ENCODE measurements at regions not wholly inside any gene's neighbourhood (a gene's known extent, or its start where the extent isn't known, plus 50 kb on each side); places are given as distances from the start of the nearest gene placed in this dataset.
"Not testable (repeated sequence)": the region's sequence is repeated elsewhere in the genome, so short reads cannot be mapped to it uniquely, and the experiment has no call there.

DNA sequence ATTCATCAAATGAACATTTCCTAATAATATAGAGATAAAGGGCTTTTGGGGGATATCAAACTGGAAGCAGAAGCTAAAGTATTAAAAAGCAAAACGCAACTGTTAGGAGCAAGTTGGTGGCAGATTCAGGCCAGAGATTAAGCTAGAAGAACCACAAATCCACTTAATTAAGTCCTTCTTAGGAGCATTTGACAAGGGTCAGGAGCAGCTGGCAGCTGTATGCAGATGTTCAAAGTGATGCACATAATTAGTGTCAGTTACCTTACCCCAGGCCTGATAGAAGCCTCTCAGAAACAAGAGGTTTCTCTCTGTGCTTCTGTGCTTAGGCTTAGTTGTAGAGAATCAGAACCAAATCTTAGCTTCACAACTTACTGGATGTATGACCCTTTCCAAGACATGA, 546.5 kb upstream of the ANO5 start:
- Histone ChIP-seq H3K27me3 (no peaks in the 10 kb centered on the region), H3K9me3 (no peaks in the 10 kb centered on the region), H3K36me3 (replicated peaks in 1 of 2; ENCODE audit: insufficient read depth in 1 of 2, low read depth in 2 of 2) (no peaks in the 10 kb centered on the region), H3K4me1 (no peaks in the 10 kb centered on the region), H3K4me3 (no peak overlapping the region), H3K27ac (no peak overlapping the region)
- TF ChIP-seq, protein P1, sequence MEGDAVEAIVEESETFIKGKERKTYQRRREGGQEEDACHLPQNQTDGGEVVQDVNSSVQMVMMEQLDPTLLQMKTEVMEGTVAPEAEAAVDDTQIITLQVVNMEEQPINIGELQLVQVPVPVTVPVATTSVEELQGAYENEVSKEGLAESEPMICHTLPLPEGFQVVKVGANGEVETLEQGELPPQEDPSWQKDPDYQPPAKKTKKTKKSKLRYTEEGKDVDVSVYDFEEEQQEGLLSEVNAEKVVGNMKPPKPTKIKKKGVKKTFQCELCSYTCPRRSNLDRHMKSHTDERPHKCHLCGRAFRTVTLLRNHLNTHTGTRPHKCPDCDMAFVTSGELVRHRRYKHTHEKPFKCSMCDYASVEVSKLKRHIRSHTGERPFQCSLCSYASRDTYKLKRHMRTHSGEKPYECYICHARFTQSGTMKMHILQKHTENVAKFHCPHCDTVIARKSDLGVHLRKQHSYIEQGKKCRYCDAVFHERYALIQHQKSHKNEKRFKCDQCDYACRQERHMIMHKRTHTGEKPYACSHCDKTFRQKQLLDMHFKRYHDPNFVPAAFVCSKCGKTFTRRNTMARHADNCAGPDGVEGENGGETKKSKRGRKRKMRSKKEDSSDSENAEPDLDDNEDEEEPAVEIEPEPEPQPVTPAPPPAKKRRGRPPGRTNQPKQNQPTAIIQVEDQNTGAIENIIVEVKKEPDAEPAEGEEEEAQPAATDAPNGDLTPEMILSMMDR (IDR thresholded peaks at IDR 0.05) = no peak
- no peak for TF ChIP-seq POLR2A (IDR thresholded peaks at IDR 0.05)
- intact Hi-C loops (cut with DNase I) = no loop called here
- 50 to 58% methylated on average over 1 of the region's 1 CpG for WGBS, 2 donors
- no peak for ATAC-seq
- no peak for DNase-seq

DNA sequence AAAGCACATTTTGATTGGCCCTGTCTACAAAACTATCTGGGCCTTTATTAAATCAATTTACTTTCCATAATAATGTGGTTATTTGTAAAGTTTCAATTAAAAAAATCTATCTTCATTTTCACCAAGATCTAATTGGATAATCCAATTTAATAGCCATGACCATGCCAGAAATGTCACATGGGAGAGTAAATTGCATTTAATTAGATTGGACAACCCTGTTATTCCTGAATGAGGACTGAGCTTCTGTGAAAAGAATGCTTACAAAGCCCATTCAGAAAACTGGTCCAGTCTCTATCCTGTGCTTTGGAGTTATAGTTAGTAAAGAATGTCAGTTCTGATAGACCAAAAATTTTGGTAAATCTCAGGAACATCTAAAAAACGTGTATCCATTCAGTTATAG, 541.9 kb upstream of the ANO5 start:
- H3K36me3 ChIP-seq (replicated peaks in 1 of 2; ENCODE audit: insufficient read depth in 1 of 2, low read depth in 2 of 2) = no peaks in the 10 kb centered on the region
- intact Hi-C loops (cut with DNase I) = no loop called here
- DNase-seq (no peak), ATAC-seq (no peak)
- WGBS, 2 donors = 22 to 24% methylated on average over 1 of the region's 1 CpG
- no peak overlapping the region for H3K27ac ChIP-seq
- H3K4me1 ChIP-seq = no peaks in the 10 kb centered on the region
- no peaks in the 10 kb centered on the region for H3K9me3 ChIP-seq
- H3K4me3 ChIP-seq = no peak overlapping the region
- no peak for TF ChIP-seq POLR2A (IDR thresholded peaks at IDR 0.05)
- TF ChIP-seq, protein P1 (IDR thresholded peaks at IDR 0.05) = no peak
- H3K27me3 ChIP-seq = no peaks in the 10 kb centered on the region

DNA sequence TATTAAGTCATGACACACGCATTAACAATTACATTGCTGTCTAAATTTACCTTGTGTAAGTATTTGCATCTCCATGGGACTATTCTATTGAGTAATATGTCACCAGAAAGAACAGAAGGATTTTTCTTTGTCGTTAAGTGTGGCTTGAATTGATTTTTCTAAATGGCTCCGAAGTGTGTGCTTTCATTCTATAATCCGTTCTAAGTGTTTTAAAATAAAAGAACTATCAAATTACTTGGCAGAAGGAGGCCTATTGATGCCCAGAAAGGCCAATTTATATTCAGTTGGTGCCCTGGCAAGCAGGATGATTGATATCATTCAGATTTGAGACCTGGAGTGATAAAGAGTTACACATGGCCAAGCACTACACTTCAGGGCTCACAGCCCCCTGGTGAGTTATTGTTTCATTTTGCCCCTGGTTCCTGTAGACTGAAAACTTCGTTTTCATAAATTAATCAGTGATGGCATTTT, 538.9 kb upstream of the ANO5 start:
- 11 to 17% methylated on average over 5 of the region's 5 CpGs for WGBS, 2 donors
- no peak for DNase-seq
- Histone ChIP-seq H3K27me3 (no peaks in the 10 kb centered on the region), H3K9me3 (no peaks in the 10 kb centered on the region), H3K4me1 (no peaks in the 10 kb centered on the region), H3K27ac (no peak overlapping the region), H3K36me3 (replicated peaks in 1 of 2; ENCODE audit: insufficient read depth in 1 of 2, low read depth in 2 of 2) (no peaks in the 10 kb centered on the region), H3K4me3 (no peak overlapping the region)
- TF ChIP-seq, protein P1 (IDR thresholded peaks at IDR 0.05) = no peak
- no peak for TF ChIP-seq POLR2A (IDR thresholded peaks at IDR 0.05)
- intact Hi-C loops (cut with DNase I) = no loop called here
- ATAC-seq = no peak

DNA sequence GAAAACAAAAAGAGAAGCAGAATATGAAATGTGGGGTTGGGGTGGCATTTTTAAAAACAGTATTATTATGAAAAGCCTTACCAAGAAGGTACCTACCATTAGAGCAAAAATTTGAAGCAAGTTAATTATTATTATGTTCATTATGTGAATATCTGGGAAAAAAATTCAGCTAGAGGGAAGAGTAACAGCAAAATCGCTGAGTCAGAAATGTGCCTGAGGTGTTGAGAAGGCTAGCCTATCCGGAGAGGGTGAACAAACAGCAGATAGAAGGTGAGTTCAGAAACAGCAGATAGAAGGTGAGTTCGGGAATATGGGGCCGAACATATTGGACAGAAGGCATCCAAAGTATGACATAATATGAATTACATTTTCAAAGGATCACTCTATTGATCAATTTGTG, 536.8 kb upstream of the ANO5 start:
- H3K4me3 ChIP-seq = no peak overlapping the region
- no peak for TF ChIP-seq POLR2A (IDR thresholded peaks at IDR 0.05)
- H3K27me3 ChIP-seq = no peaks in the 10 kb centered on the region
- H3K27ac ChIP-seq = no peak overlapping the region
- WGBS, 2 donors = 56 to 59% methylated on average over 4 of the region's 4 CpGs
- ATAC-seq (no peak), DNase-seq (no peak)
- no peaks in the 10 kb centered on the region for H3K9me3 ChIP-seq
- H3K36me3 ChIP-seq (replicated peaks in 1 of 2; ENCODE audit: insufficient read depth in 1 of 2, low read depth in 2 of 2) = no peaks in the 10 kb centered on the region
- intact Hi-C loops (cut with DNase I) = no loop called here
- no peaks in the 10 kb centered on the region for H3K4me1 ChIP-seq

DNA sequence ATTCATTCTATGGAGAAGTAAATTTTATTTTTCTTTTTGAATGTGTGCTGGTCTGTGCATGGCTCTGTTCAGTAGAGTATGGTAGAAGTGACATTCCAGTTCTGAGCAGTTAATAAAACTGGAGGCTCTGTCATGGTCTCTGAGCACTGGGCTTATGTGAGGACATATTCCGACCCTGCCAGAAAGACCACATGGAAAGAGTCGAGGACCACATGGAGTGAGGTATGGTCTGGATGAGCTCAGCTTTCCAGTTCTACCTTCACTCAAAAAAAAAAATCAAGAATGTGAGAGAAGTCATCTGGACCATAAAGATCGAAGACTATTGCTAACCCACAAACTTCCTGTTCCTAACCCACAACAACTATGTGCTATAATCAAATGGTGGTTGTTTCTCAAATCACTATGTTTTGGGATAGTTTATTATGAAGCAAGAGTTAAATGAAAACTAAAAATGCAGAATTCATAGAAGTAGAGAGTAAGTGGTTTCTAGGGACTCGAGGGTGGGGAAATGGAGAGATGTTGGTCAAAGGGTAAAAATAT, 534.2 kb upstream of the ANO5 start:
- no peaks in the 10 kb centered on the region for H3K9me3 ChIP-seq
- no peak overlapping the region for H3K4me3 ChIP-seq
- no peak for ATAC-seq
- no peak for DNase-seq
- no peaks in the 10 kb centered on the region for H3K36me3 ChIP-seq (replicated peaks in 1 of 2; ENCODE audit: insufficient read depth in 1 of 2, low read depth in 2 of 2)
- no peaks in the 10 kb centered on the region for H3K27me3 ChIP-seq
- TF ChIP-seq, protein P1 (IDR thresholded peaks at IDR 0.05) = no peak
- no peak for TF ChIP-seq POLR2A (IDR thresholded peaks at IDR 0.05)
- intact Hi-C loops (cut with DNase I) = no loop called here
- 73 to 80% methylated on average over 4 of the region's 4 CpGs for WGBS, 2 donors
- no peaks in the 10 kb centered on the region for H3K4me1 ChIP-seq
- no peak overlapping the region for H3K27ac ChIP-seq

DNA sequence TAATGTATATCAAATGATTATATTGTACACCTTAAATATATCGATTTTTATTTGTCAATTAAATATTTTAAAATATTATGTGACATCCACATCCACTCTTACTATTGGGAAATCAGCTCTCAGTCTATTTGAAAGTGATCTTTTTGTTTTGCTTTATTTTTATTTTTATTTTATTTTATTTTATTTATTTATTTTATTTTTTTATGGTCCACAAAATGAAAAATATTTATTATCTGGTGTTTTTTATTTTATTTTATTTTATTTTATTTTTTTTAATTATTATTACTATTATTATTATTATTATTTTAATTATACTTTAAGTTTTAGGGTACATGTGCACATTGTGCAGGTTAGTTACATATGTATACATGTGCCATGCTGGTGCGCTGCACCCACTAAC, 533.5 kb upstream of the ANO5 start:
- DNase-seq; H3K27me3 ChIP-seq; ATAC-seq; intact Hi-C loops (cut with DNase I); H3K27ac ChIP-seq; H3K9me3 ChIP-seq; H3K36me3 ChIP-seq (replicated peaks in 1 of 2; ENCODE audit: insufficient read depth in 1 of 2, low read depth in 2 of 2); H3K4me1 ChIP-seq; H3K4me3 ChIP-seq: not testable (repeated sequence)
- WGBS, 2 donors = 71 to 75% methylated on average over 2 of the region's 2 CpGs

Measured in body of pancreas (tissue), 4 donors.